ENCODE measurements at regions not wholly inside any gene's neighbourhood (a gene's known extent, or its start where the extent isn't known, plus 50 kb on each side); places are given as distances from the start of the nearest gene placed in this dataset.

- Histone ChIP-seq H3K27ac (ENCODE audit: low read depth, low read length) (no peak overlapping the region), H3K4me3 (ENCODE audit: low read depth in 1 of 2, low read length in 2 of 2) (no peak overlapping the region), H3K4me1 (ENCODE audit: insufficient read depth, low read length) (no peaks in the 10 kb centered on the region), H3K27me3 (ENCODE audit: control insufficient read depth in 1 of 2, insufficient read depth in 2 of 2, low read length in 2 of 2) (no peaks in the 10 kb centered on the region), H3K9ac (ENCODE audit: low read length) (no peak overlapping the region), H3K36me3 (ENCODE audit: insufficient read depth, low read length) (no peaks in the 10 kb centered on the region), H3K9me3 (ENCODE audit: low read length) (no peaks in the 10 kb centered on the region)
These were observed 199.2 kb upstream of the ESRRG start for GRCh38 chr1:216922406-216922805.

- no peaks in the 10 kb centered on the region for H3K27me3 ChIP-seq (ENCODE audit: control insufficient read depth in 1 of 2, insufficient read depth in 2 of 2, low read length in 2 of 2)
- no peak overlapping the region for H3K27ac ChIP-seq (ENCODE audit: low read depth, low read length)
- no peak overlapping the region for H3K9ac ChIP-seq (ENCODE audit: low read length)
- H3K4me3 ChIP-seq (ENCODE audit: low read depth in 1 of 2, low read length in 2 of 2), result no peak overlapping the region
- no peaks in the 10 kb centered on the region for H3K4me1 ChIP-seq (ENCODE audit: insufficient read depth, low read length)
- no peaks in the 10 kb centered on the region for H3K36me3 ChIP-seq (ENCODE audit: insufficient read depth, low read length)
- H3K9me3 ChIP-seq (ENCODE audit: low read length), result no peaks in the 10 kb centered on the region
These were observed 198.6 kb upstream of the ESRRG start for GRCh38 chr1:216921866-216922265.

DNA sequence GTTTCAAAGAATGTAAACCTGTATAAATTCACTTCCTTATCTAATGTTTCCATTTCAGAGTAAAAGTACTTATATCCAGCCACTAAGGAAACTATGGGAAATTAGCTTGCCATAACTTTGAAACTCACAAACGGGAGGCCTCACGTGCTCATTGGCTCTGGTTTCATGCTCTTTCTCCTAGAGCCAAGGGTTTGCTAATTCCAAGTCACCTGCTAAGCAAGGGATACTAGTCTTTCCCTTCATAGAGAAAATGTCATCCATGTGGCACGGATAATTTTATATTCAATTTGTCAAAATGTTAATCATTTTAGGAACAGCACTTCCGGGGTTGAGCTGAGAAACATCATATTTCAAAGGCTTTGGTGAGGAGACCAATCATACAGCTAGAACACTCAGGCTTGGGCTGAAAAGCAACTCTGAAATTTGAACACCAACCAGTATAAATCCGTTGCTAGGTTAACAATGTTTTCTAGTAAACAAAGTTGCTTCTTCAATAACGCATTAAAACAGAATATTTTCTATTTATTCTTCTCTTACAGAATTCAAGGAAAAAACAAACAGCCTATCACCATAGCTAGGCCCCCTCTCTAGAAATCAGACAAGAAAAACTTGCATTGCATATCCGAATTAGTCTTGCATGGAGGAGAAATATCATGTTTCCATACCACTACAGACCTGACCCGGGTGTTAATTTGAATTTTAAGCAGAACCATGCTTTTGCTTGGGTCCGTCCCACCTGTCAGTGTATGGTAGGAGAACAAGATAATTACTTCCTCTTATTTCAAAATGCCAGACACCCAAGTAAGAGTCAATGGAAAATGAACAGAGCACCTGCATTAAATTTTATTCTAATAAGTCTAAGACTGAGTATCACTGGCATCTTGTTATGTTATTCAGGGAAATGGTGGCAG is 196.1 kb upstream of the ESRRG start:
- Histone ChIP-seq H3K4me3 (ENCODE audit: low read depth in 1 of 2, low read length in 2 of 2) (no peak overlapping the region), H3K36me3 (ENCODE audit: insufficient read depth, low read length) (no peaks in the 10 kb centered on the region), H3K27ac (ENCODE audit: low read depth, low read length) (no peak overlapping the region), H3K9me3 (ENCODE audit: low read length) (no peaks in the 10 kb centered on the region), H3K9ac (ENCODE audit: low read length) (no peak overlapping the region), H3K4me1 (ENCODE audit: insufficient read depth, low read length) (no peaks in the 10 kb centered on the region), H3K27me3 (ENCODE audit: control insufficient read depth in 1 of 2, insufficient read depth in 2 of 2, low read length in 2 of 2) (no peaks in the 10 kb centered on the region)

GRCh38 chr1:216916890-216917438 is 193.7 kb upstream of the ESRRG start:
- Histone ChIP-seq H3K9ac (ENCODE audit: low read length) (no peak overlapping the region), H3K27me3 (ENCODE audit: control insufficient read depth in 1 of 2, insufficient read depth in 2 of 2, low read length in 2 of 2) (no peaks in the 10 kb centered on the region), H3K4me3 (ENCODE audit: low read depth in 1 of 2, low read length in 2 of 2) (no peak overlapping the region), H3K4me1 (ENCODE audit: insufficient read depth, low read length) (no peaks in the 10 kb centered on the region), H3K27ac (ENCODE audit: low read depth, low read length) (no peak overlapping the region), H3K36me3 (ENCODE audit: insufficient read depth, low read length) (no peaks in the 10 kb centered on the region), H3K9me3 (ENCODE audit: low read length) (no peaks in the 10 kb centered on the region)

DNA sequence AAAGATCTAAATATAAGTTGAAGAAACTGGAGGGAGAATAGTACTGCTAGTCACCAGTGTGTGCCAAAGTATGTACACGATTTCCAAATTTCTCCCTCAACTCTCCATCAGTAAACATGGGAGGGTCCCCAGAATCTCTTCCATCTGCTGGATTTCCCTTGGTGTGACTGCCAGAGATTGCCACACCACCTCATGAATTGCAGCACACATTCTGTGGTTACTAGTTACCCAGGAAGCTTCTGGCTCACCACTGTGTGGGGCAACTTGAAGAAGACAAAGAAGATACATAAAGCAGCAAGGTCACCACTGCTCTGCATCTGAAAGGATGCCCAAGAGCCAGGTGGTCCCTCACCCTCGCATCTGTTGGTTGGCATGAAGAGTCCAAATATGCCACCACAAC is 191.7 kb upstream of the ESRRG start:
- no peaks in the 10 kb centered on the region for H3K36me3 ChIP-seq (ENCODE audit: insufficient read depth, low read length)

DNA sequence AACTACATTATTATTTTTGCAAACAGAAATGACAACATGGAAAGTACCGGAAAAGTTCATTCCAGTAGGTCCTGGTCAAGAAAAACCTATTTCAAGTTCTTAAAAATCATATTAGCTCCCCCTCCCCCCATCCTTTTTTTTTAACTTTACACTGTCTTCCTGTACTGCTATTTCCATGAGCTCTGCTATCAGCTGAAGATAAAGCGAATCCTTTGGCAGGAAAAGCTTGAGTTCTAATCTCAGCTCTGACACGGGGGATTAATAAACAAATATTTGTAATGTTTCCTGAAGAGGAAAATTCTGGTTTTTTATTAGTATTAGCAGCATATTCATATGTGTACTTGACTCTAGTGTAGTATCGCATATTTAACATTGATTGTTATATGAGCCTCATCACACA is 190.7 kb upstream of the ESRRG start:
- H3K27ac ChIP-seq (ENCODE audit: low read depth, low read length), result no peak overlapping the region
- H3K4me1 ChIP-seq (ENCODE audit: insufficient read depth, low read length), result no peaks in the 10 kb centered on the region

More for the DNA sequence above, 191.7 kb upstream of the ESRRG start:
- Histone ChIP-seq H3K9me3 (ENCODE audit: low read length) (no peaks in the 10 kb centered on the region), H3K27ac (ENCODE audit: low read depth, low read length) (no peak overlapping the region), H3K27me3 (ENCODE audit: control insufficient read depth in 1 of 2, insufficient read depth in 2 of 2, low read length in 2 of 2) (no peaks in the 10 kb centered on the region), H3K4me1 (ENCODE audit: insufficient read depth, low read length) (no peaks in the 10 kb centered on the region), H3K9ac (ENCODE audit: low read length) (no peak overlapping the region), H3K4me3 (ENCODE audit: low read depth in 1 of 2, low read length in 2 of 2) (no peak overlapping the region)

DNA sequence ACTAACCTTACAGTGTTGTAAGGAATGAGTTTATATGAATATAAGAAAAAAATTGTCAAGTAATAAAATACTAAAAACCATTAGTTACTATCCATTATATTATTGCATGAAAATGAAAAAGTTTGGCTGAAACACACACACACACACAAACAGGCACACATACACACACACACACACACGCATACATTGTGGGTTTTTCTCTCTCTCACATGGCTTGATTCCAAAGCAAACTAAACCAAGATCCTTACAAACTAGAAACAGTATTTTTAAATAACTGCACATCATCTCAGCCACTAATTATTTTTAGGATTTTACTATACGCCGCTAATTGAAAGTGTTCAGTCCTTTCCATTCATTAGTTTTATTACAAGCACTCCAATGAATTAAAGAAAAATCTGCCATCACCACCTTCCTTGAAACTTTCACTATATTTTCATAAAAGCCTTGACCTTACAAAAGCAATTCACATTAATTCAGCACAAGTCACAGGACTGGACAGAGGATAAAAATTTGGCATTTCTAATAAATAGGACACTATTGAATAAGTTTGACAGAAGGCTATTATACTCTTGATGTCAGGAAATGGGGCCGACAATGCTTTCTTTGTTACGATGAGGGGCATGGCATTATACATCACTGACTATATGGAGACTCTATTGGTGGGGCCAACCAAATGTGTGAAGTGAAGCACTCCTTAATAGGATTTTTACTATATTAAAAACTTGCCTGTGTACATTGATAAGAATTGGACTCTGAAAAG is 187.0 kb upstream of the ESRRG start:
- no peaks in the 10 kb centered on the region for H3K27me3 ChIP-seq (ENCODE audit: control insufficient read depth in 1 of 2, insufficient read depth in 2 of 2, low read length in 2 of 2)
- no peak overlapping the region for H3K27ac ChIP-seq (ENCODE audit: low read depth, low read length)
- no peaks in the 10 kb centered on the region for H3K4me1 ChIP-seq (ENCODE audit: insufficient read depth, low read length)
- H3K36me3 ChIP-seq (ENCODE audit: insufficient read depth, low read length), result no peaks in the 10 kb centered on the region
- H3K9ac ChIP-seq (ENCODE audit: low read length), result no peak overlapping the region
- no peaks in the 10 kb centered on the region for H3K9me3 ChIP-seq (ENCODE audit: low read length)
- H3K4me3 ChIP-seq (ENCODE audit: low read depth in 1 of 2, low read length in 2 of 2), result no peak overlapping the region

More for the DNA sequence above, 190.7 kb upstream of the ESRRG start:
- Histone ChIP-seq H3K4me3 (ENCODE audit: low read depth in 1 of 2, low read length in 2 of 2) (no peak overlapping the region), H3K9ac (ENCODE audit: low read length) (no peak overlapping the region), H3K9me3 (ENCODE audit: low read length) (no peaks in the 10 kb centered on the region), H3K36me3 (ENCODE audit: insufficient read depth, low read length) (no peaks in the 10 kb centered on the region), H3K27me3 (ENCODE audit: control insufficient read depth in 1 of 2, insufficient read depth in 2 of 2, low read length in 2 of 2) (no peaks in the 10 kb centered on the region)

DNA sequence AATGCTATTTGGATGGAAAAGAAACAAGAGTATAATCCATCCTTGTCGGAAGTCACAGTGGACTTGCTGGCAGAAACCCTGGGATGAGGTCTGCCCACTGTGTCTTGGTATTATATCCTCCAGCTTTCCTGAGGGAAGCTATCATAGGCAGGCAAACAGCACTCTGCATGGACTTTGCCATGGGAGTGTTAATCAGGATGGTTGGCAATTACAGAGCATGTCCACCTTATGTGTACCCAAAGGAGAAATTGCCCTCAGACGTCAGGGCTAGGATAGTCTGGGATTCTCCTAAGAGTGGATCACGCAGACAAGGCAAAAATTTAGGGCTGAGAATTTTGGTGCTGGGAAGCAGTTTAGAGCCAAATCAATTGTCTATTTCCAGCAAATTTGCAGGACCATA is 184.9 kb upstream of the ESRRG start:
- Histone ChIP-seq H3K4me3 (ENCODE audit: low read depth in 1 of 2, low read length in 2 of 2) (no peak overlapping the region), H3K9ac (ENCODE audit: low read length) (no peak overlapping the region), H3K27me3 (ENCODE audit: control insufficient read depth in 1 of 2, insufficient read depth in 2 of 2, low read length in 2 of 2) (no peaks in the 10 kb centered on the region), H3K9me3 (ENCODE audit: low read length) (no peaks in the 10 kb centered on the region), H3K4me1 (ENCODE audit: insufficient read depth, low read length) (no peaks in the 10 kb centered on the region), H3K27ac (ENCODE audit: low read depth, low read length) (no peak overlapping the region), H3K36me3 (ENCODE audit: insufficient read depth, low read length) (no peaks in the 10 kb centered on the region)

DNA sequence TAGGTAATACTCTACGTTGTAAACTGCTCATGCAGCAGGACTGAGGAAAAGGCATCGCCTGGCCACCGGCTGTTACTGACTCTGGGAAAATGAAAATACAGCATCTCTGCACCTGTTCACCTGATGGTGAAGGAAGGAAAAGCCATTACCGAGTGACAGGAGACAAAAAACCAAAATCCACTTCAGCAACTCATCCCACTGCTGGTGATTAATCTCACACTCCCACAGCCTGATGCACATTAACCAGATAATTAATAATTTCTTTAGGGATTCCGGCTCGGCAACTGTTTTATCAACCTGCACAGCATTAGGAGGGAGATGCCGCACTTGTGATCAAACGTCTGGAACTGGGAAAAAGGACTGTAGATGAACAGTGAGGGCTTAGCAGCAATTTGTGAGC is 183.9 kb upstream of the ESRRG start:
- H3K9me3 ChIP-seq (ENCODE audit: low read length), result no peaks in the 10 kb centered on the region
- H3K36me3 ChIP-seq (ENCODE audit: insufficient read depth, low read length), result no peaks in the 10 kb centered on the region
- no peak overlapping the region for H3K9ac ChIP-seq (ENCODE audit: low read length)
- no peaks in the 10 kb centered on the region for H3K4me1 ChIP-seq (ENCODE audit: insufficient read depth, low read length)
- no peaks in the 10 kb centered on the region for H3K27me3 ChIP-seq (ENCODE audit: control insufficient read depth in 1 of 2, insufficient read depth in 2 of 2, low read length in 2 of 2)
- H3K4me3 ChIP-seq (ENCODE audit: low read depth in 1 of 2, low read length in 2 of 2), result no peak overlapping the region
- H3K27ac ChIP-seq (ENCODE audit: low read depth, low read length), result no peak overlapping the region

- Histone ChIP-seq H3K27ac (ENCODE audit: low read depth, low read length) (no peak overlapping the region), H3K36me3 (ENCODE audit: insufficient read depth, low read length) (no peaks in the 10 kb centered on the region), H3K4me3 (ENCODE audit: low read depth in 1 of 2, low read length in 2 of 2) (no peak overlapping the region), H3K27me3 (ENCODE audit: control insufficient read depth in 1 of 2, insufficient read depth in 2 of 2, low read length in 2 of 2) (no peaks in the 10 kb centered on the region), H3K4me1 (ENCODE audit: insufficient read depth, low read length) (no peaks in the 10 kb centered on the region), H3K9me3 (ENCODE audit: low read length) (no peaks in the 10 kb centered on the region), H3K9ac (ENCODE audit: low read length) (no peak overlapping the region)
These were observed 182.6 kb upstream of the ESRRG start for GRCh38 chr1:216905781-216906180.

DNA sequence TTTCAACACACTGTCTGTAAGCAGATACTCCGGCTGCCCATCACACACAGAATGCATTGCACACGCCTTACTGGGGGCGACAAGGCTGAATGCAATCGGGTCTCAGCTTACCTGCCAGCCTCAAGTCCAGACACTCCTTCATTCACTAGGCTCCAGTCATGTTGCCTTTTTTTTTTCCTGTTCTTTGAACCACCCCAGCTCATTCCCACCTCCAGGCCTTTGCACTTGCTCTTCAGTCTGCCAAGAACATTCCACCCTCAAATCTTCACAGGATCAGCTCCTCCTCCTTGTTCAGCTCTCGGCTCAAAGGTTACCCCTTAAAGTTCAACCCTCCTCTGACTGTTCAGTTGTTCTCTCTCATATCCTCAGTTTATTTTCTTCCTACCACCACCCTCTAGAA is 181.9 kb upstream of the ESRRG start:
- Histone ChIP-seq H3K27ac (ENCODE audit: low read depth, low read length) (no peak overlapping the region), H3K27me3 (ENCODE audit: control insufficient read depth in 1 of 2, insufficient read depth in 2 of 2, low read length in 2 of 2) (no peaks in the 10 kb centered on the region), H3K4me1 (ENCODE audit: insufficient read depth, low read length) (no peaks in the 10 kb centered on the region), H3K4me3 (ENCODE audit: low read depth in 1 of 2, low read length in 2 of 2) (no peak overlapping the region), H3K9ac (ENCODE audit: low read length) (no peak overlapping the region), H3K36me3 (ENCODE audit: insufficient read depth, low read length) (no peaks in the 10 kb centered on the region), H3K9me3 (ENCODE audit: low read length) (no peaks in the 10 kb centered on the region)

Data from muscle layer of colon (tissue), 2 donors.